ENCODE measurements at regions not wholly inside any gene's neighbourhood (a gene's known extent, or its start where the extent isn't known, plus 50 kb on each side); places are given as distances from the start of the nearest gene placed in this dataset.
A peak's percentile ranks its signal among the peaks of the same experiment; 100 is the strongest.

DNA sequence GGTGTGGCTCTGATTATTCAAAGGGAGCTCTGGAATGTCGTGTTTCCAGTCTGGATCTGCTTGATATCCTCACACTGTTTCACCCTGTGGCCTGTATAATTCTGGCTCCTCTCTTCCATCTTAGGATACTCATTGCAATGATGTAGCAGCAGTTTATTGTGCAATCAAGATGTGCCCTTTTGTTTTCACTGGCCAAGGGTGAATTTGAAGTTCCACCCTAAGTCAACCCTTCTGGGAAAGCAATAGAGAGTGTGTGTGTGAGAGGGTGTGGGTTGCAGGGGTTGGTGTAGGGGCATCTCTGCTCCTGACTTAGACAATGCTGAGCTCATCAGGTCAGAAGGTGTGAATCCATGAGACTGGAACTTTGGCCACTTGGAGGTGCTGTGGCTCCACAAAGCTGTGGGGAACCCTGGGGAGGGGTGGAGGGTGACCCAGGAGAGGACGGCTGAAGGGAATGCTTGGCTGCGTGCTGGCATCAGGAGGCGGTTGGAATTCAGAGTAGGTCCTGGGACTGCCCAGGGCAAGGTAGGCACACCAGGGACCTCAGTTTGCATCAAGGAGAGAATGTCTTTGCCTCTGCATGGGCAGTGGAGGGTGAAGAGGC lies 118.0 kb upstream of the PRSS58 start:
- peak in 3 of 56 donors; percentile 6 to 14 (median 9) for DNase-seq

DNA sequence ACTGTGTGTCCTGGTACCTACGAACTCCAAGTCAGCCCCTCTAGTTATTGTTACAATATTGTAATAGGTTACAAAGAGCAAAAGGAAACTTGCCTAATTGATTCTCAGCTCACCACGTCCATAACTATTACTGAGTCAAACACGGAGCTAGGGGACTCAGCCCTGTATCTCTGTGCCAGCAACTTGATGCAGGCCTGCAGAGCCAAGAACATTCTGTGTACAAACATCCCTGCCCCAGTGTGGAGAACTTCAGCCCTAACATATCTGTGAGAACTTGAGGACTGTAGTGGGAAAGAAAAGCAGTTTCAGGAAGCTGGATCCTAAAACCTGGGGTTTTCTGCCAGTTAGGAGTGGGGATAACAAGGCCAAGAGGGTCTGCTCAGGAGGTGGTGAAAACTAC lies 114.9 kb upstream of the PRSS58 start:
- no peak for DNase-seq

DNA sequence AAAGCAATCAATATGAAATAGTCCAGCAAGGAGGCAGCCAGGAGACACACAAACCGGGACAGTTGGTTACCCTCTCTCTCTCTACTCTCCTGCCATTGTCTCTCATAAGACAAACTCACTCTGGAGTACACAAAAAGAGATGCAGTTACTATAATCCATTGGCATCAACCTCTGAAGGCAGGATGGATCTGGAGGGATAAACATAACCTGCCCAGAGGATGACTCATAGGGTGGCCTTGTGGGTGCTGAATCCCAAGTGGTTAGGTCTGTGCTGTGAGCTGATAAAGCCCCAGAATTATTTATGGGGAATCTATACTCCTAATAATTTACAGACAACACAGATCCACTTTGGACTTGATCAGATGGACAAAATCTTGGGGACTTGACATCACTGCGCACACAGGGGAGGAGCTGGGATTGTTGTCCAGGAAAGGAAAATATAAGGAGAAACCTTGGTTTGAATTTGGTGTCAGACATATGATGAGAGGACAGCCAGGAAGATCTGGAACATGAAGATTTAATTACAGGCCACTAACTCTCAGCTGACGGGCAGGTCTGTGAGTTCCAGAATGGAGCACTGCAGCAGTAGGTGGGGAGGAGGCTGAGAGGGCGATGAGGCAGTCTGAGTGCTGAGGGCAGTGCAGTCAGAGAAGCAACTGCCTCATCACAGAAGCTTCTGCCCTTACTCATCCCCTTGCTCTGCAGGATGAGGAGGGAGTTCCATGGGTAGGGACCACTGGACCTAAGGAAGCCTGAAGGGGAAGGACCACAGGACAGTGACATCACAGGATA lies 113.9 kb upstream of the PRSS58 start:
- no peak for DNase-seq

DNA sequence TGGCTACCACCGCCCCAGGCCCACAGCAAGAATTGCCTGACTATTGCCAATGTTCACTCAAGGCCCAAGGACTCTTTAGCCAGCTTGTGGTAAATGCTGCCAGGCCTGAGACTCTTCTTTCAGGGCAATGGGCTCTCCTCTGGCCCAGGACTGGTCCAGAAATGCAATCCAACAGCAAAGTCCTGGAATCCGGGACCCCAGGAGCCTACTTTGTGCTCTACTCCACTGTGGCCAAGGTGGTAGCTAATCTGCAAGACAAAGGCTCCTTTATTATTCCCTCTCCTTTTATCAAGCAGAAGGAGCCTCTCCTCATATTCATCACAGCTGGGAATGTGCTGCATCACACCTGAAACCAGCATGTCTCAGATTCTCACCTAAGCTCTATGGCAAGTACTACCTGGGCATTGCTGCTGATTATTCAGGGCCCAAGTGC lies 107.6 kb upstream of the PRSS58 start:
- no peak for DNase-seq

GRCh38 chr7:142364551-142364950 lies 106.7 kb upstream of the PRSS58 start:
- no peak for DNase-seq

DNA sequence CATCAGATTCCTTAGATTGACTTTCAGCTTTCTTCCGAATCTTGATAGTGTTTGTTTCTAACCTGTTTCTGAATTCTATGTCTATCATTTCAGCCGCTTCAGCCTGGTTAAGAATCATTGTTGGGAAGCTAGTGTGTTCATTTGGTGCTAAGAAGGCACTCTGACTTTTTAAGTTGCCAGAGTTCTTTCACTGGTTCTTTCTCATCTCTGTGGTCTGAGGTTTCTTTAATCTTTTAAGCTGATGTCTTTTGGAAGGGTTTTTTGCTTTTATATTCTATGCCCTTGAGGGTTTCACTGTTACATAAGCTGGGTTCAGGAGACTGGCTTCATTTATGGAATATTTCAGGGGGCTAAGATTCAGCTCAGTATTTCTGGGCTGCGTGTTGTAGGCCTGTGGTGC lies 104.5 kb upstream of the PRSS58 start:
- no peak for DNase-seq

GRCh38 chr7:142359694-142360279 lies 101.9 kb upstream of the PRSS58 start:
- DNase-seq = no peak

DNA sequence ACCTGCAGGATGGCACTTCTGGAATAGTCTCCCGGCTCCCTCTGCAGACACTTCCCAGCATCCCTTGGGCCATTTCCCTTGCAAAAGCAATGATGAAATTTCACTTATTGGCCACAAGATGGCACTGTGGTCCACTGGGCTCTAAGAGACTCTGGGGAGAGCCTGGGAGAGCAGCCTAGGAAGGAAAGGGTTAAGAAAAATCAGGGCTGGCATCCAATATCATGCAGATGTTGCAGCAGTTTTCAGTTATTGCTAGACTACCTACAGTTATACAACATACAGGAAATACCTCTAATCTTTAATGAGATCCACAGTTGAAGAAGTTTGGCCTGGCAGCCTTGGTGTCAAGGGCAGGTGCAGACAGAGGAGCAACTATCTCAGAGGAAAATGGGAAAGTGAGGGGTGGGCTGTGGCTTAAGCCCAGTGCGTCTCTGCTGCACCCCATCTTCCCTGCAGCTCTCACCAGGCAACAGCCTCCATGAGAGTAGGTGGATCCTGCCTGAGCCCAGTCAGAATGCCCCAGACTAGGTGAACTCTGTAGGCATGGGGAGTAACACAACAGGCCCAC lies 100.2 kb upstream of the PRSS58 start:
- peak in 30 of 56 donors; percentile 7 to 63 (median 36) for DNase-seq

DNA sequence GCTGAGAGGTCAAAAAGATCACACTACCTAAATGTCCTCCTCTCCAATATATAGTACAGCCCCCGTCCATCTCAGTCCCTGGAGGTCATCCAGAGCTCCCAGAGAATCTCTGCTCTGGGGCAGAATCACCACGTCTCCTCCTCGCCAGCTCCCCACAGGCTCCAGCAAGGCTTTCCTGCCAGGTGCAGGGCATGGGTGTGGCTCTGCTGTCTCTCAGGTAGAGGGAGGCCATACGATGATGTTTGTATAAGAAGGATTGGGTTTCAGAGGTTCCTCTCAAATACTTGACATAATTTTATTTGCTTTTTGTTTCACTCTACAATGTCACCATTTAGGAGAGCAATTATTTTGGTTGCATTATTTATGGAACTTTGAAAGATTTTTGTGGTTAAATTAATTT lies 98.3 kb upstream of the PRSS58 start:
- DNase-seq = no peak

- DNase-seq = peak in 2 of 56 donors; percentile 20 to 65
Measured at GRCh38 chr7:142355328-142355727, 97.5 kb upstream of the PRSS58 start.

GRCh38 chr7:142353147-142354060 lies 95.5 kb upstream of the PRSS58 start:
- no peak for DNase-seq

GRCh38 chr7:142352543-142352942 lies 94.7 kb upstream of the PRSS58 start:
- no peak for DNase-seq

DNA sequence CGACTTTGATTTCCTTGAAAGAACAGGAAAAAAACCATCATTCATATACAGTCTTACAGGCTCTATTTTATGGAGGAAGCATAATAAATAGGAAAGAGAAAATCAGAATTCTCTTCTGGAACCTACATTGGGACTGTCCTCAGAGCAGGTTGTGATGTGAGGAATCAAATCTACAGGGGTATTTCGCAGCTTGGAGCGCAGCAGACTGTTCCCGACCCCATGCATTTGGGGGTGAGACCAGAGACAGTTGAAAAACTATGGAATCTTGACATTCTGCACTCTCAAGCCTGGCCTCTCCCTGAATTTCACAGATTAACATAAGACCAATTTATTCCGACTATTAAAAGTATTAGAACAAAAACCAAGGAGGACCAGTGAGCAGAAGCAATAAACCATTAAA lies 93.3 kb upstream of the PRSS58 start:
- DNase-seq = no peak

GRCh38 chr7:142349670-142350405 lies 92.0 kb upstream of the PRSS58 start:
- no peak for DNase-seq

GRCh38 chr7:142348921-142349405 lies 91.1 kb upstream of the PRSS58 start:
- DNase-seq = no peak

DNA sequence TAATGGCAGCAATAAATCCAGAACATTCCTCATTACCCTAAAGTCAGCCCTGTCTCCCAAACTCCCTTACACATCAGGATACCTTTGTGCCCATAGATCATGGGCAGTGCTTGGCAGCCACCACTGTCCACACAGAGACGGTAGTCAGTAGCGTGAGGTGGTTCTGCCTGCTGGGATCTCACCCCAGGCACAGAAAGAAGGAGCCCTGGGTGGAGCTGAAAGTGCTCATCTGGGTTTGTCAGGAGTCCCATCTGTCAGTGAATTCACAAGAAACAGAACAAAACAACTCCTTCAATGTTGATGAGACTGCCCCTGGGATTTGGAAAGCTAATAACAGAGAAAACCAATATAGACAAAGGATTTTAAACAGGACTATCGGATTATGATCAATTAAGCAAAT lies 90.2 kb upstream of the PRSS58 start:
- no peak for DNase-seq

DNA sequence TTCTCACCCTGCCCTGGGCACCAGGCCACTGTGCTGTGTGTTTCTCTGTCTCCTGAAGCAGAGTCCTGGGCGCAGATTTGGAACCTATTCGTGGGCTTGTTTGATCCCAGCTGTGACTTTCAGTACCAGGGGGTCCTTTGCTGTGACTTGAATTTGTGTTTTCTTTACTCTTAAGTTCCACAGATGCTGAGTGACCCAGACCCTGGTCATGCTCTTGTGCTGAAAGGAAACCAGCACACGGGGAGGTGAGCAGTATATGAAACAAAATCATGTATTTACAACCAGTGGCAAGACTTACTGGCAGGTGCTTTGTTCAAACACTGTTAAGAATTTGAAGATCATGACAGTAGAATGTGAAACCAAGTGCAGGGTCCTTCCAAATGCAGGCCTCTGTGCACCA lies 89.2 kb upstream of the PRSS58 start:
- no peak for DNase-seq

- no peak for DNase-seq
Measured at GRCh38 chr7:142345811-142346210, 88.0 kb upstream of the PRSS58 start.

DNA sequence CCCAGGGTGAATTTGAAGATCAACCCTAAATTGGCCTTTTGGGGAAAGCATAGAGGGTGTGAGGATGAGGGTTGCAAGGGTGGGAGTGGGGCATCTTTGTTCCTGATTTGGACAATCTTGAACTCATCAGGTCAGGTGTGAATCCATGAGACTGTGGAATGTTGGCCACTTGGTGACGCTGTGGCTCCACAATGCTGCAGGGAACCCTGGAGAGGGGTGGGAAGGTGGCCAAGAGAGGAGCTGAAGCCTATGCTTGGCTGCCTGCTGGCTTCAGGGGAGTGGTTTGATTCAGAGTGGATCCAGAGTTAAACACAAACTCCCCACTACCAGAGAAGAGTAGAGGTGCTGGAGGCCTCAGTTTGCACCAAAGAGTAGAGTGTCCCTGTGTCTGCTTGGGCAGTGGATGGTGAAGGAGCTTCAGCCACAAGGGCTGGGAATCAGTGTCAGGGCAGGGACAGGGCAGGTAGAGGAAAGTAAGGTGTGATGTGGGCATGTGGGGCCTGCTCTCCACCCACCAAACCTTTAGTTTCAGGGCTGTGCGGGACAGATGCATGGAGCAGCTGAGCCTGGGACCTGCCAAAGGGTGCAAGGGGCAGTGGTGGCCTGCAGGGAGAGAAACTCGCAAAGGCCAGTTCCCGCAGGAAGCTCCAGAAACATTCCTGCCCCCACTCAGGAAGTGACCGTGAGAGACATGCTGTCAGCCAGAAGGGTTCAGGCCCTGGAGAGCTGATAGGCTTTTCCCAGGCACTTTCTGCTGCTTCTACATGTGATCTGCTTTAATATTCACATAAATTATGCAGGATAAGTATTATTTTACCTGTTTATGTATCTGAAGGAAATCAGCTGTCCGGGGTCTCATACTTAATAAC lies 81.0 kb upstream of the PRSS58 start:
- peak in 19 of 56 donors; percentile 14 to 76 (median 35) for DNase-seq
